Nephron (organoid): ENCODE measurements at regions not wholly inside any gene's neighbourhood (a gene's known extent, or its start where the extent isn't known, plus 50 kb on each side); places are given as distances from the start of the nearest gene placed in this dataset.

Experiments used
- H3K27ac Mint-ChIP-seq, 3 experiments: 2 replicates each; pipeline ENCODE4 v1.8.0; 2020; ENCODE audit warnings: mixed read lengths in 3 of 3, mild to moderate bottlenecking in 2 of 3, moderate library complexity in 1 of 3
- H3K27me3 Mint-ChIP-seq: 2 replicates; pipeline ENCODE4 v1.8.0; 2021; ENCODE audit warnings: low read depth, mild to moderate bottlenecking, moderate library complexity, mixed read lengths
- H3K36me3 Mint-ChIP-seq: 2 replicates; pipeline ENCODE4 v1.8.0; 2020; ENCODE audit warnings: low read depth, mixed read lengths
- H3K4me1 Mint-ChIP-seq: 2 replicates; pipeline ENCODE4 v1.8.0; 2020; ENCODE audit warnings: mixed read lengths
- H3K4me3 Mint-ChIP-seq, 3 experiments: 2 replicates each; pipeline ENCODE4 v1.8.0; 2020; ENCODE audit warnings: mild to moderate bottlenecking in 3 of 3, mixed read lengths in 3 of 3, moderate library complexity in 2 of 3
- H3K9me3 Mint-ChIP-seq: 2 replicates; pipeline ENCODE4 v1.8.0; 2020; ENCODE audit warnings: mixed read lengths
- TF ChIP-seq, protein P1 (sequence below), 3 experiments: fragments of 200-600 bp; sonication (generic); IDR thresholded peaks; one replicate each; pipeline ENCODE4 v1.5.0; 2021; ENCODE audit warnings: antibody characterized with exemption in 3 of 3; ENCODE audit not compliant: unreplicated experiment in 3 of 3

GRCh38 chr12:69015017-69015416, 82.0 kb upstream of the CPM start:
- Mint-ChIP-seq H3K27ac (peak overlapping the region in 1 of 3 experiments; percentile 5), H3K9me3 (peaks cover 3% of the 10 kb centered on the region), H3K36me3 (no peaks in the 10 kb centered on the region), H3K4me1 (peaks cover 4% of the 10 kb centered on the region), H3K4me3 (no peak overlapping the region), H3K27me3 (no peaks in the 10 kb centered on the region)
- TF ChIP-seq, protein P1, sequence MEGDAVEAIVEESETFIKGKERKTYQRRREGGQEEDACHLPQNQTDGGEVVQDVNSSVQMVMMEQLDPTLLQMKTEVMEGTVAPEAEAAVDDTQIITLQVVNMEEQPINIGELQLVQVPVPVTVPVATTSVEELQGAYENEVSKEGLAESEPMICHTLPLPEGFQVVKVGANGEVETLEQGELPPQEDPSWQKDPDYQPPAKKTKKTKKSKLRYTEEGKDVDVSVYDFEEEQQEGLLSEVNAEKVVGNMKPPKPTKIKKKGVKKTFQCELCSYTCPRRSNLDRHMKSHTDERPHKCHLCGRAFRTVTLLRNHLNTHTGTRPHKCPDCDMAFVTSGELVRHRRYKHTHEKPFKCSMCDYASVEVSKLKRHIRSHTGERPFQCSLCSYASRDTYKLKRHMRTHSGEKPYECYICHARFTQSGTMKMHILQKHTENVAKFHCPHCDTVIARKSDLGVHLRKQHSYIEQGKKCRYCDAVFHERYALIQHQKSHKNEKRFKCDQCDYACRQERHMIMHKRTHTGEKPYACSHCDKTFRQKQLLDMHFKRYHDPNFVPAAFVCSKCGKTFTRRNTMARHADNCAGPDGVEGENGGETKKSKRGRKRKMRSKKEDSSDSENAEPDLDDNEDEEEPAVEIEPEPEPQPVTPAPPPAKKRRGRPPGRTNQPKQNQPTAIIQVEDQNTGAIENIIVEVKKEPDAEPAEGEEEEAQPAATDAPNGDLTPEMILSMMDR (IDR thresholded peaks at IDR 0.05; ENCODE audit: unreplicated experiment in 3 of 3): no peak

DNA sequence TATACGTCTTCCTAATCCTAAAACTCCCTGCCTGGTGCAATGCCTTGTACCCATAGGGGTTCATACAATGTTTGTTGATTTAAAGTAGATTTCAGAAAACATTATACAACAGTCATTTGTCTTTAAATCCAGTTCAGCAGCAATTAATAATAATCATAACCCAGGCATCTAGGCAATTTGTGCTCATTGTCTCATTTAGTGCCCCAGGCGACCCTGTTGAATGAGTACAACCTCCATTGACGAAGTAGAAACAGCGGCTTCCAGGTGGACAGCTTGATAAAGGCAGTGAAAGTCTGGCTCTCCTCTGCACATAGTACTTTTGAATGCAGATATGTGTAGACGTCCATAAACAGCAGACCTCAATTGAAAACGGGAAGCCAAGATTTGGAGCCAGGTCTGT, 82.9 kb upstream of the CPM start:
- TF ChIP-seq, protein P1 (IDR thresholded peaks at IDR 0.05; ENCODE audit: unreplicated experiment in 3 of 3): no peak
- H3K27me3 Mint-ChIP-seq: no peaks in the 10 kb centered on the region

DNA sequence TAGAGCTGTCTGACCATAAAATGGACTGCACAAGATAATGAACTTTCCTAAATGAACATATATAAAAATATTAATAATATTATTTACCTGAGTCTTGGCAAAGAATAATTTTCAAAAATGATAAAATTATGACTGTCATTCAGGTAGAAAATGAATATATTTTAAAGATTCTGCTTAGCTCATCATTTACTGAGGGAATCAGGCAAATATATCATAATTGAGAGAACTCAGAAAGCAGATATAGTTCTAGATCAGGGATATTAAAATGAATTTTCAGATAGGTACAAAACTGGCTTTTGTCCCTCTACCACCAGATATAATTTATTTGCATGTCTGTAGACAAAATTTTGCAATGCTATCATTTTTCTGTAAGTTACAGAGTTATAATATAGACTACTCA, 86.1 kb upstream of the CPM start:
- TF ChIP-seq, protein P1 (IDR thresholded peaks at IDR 0.05; ENCODE audit: unreplicated experiment in 3 of 3): no peak
- Mint-ChIP-seq H3K9me3 (peaks cover 7% of the 10 kb centered on the region), H3K36me3 (no peaks in the 10 kb centered on the region), H3K4me1 (peaks cover 5% of the 10 kb centered on the region), H3K27ac (no peak overlapping the region), H3K27me3 (no peaks in the 10 kb centered on the region), H3K4me3 (no peak overlapping the region)

More for the DNA sequence above, 82.9 kb upstream of the CPM start:
- H3K36me3 Mint-ChIP-seq: no peaks in the 10 kb centered on the region
- peaks cover 7% of the 10 kb centered on the region for H3K9me3 Mint-ChIP-seq
- no peaks in the 10 kb centered on the region for H3K4me1 Mint-ChIP-seq
- H3K4me3 Mint-ChIP-seq: no peak overlapping the region
- H3K27ac Mint-ChIP-seq: no peak overlapping the region

DNA sequence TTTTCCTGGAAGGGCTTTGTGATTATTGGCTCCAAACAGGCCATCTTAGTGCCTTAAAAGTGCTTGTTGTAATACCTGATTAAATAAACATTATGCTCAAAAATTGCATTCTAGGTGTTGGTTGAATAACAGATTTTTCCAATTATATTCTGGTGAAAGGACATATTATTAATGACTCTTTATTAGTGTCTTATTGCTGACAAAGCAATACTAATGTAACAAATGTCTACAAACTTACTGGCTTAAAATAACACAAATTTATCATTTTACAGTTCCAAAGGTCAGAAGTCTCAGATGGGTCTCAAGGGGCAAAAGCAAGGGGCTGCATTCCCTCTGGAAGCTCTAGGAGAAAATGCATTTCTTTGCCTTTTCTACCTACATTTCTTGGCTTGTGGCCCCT, 86.9 kb upstream of the CPM start:
- no peaks in the 10 kb centered on the region for H3K36me3 Mint-ChIP-seq
- no peaks in the 10 kb centered on the region for H3K27me3 Mint-ChIP-seq
- no peak overlapping the region for H3K4me3 Mint-ChIP-seq
- peaks cover 7% of the 10 kb centered on the region for H3K9me3 Mint-ChIP-seq
- peaks cover 5% of the 10 kb centered on the region for H3K4me1 Mint-ChIP-seq
- H3K27ac Mint-ChIP-seq: no peak overlapping the region
- TF ChIP-seq, protein P1 (IDR thresholded peaks at IDR 0.05; ENCODE audit: unreplicated experiment in 3 of 3): no peak

- Mint-ChIP-seq H3K27ac (peak overlapping the region in 1 of 3 experiments; percentile 34), H3K4me3 (no peak overlapping the region), H3K27me3 (no peaks in the 10 kb centered on the region), H3K36me3 (no peaks in the 10 kb centered on the region), H3K9me3 (peaks cover 9% of the 10 kb centered on the region), H3K4me1 (peaks cover 5% of the 10 kb centered on the region)
- TF ChIP-seq, protein P1 (IDR thresholded peaks at IDR 0.05; ENCODE audit: unreplicated experiment in 3 of 3): no peak
Measured at GRCh38 chr12:69022674-69023073, 89.7 kb upstream of the CPM start.

GRCh38 chr12:69023840-69024239, 90.9 kb upstream of the CPM start:
- Mint-ChIP-seq H3K9me3 (peaks cover 9% of the 10 kb centered on the region), H3K4me1 (peaks cover 5% of the 10 kb centered on the region)

More at GRCh38 chr12:69023840-69024239, 90.9 kb upstream of the CPM start:
- peak overlapping the region; percentile 24 to 82 (median 53) for H3K27ac Mint-ChIP-seq
- H3K4me3 Mint-ChIP-seq: no peak overlapping the region
- TF ChIP-seq, protein P1 (IDR thresholded peaks at IDR 0.05; ENCODE audit: unreplicated experiment in 3 of 3): no peak
- no peaks in the 10 kb centered on the region for H3K36me3 Mint-ChIP-seq
- H3K27me3 Mint-ChIP-seq: no peaks in the 10 kb centered on the region
